ENCODE measurements at regions not wholly inside any gene's neighbourhood (a gene's known extent, or its start where the extent isn't known, plus 50 kb on each side); places are given as distances from the start of the nearest gene placed in this dataset.

GRCh38 chr7:88670536-88670935, 89.0 kb upstream of the ZNF804B start:
- no peak for DNase-seq
- ATAC-seq, result no peak
- Histone ChIP-seq H3K27me3 (no peaks in the 10 kb centered on the region), H3K36me3 (no peaks in the 10 kb centered on the region), H3K4me1 (no peaks in the 10 kb centered on the region), H3K9me3 (no peaks in the 10 kb centered on the region), H3K27ac (no peak overlapping the region), H3K4me3 (no peak overlapping the region)
- intact Hi-C loops (cut with DNase I), result loop anchor here in 1 of 10 donors (10.0 kb wide), 1 partner anchor 56 kb away; no protein-coding TSS in a partner anchor
- TF ChIP-seq CTCF (IDR thresholded peaks at IDR 0.05), result no peak
- no peak for TF ChIP-seq POLR2A (IDR thresholded peaks at IDR 0.05)

GRCh38 chr7:88669913-88670312, 89.6 kb upstream of the ZNF804B start:
- Histone ChIP-seq H3K36me3 (no peaks in the 10 kb centered on the region), H3K9me3 (no peaks in the 10 kb centered on the region), H3K4me1 (no peaks in the 10 kb centered on the region), H3K27ac (no peak overlapping the region), H3K27me3 (no peaks in the 10 kb centered on the region), H3K4me3 (no peak overlapping the region)
- ATAC-seq (no peak), DNase-seq (no peak)
- TF ChIP-seq POLR2A (IDR thresholded peaks at IDR 0.05) (no peak), CTCF (IDR thresholded peaks at IDR 0.05) (no peak)
- intact Hi-C loops (cut with DNase I), result loop anchor here in 1 of 10 donors (10.0 kb wide), 1 partner anchor 55 kb away; no protein-coding TSS in a partner anchor
- WGBS, 4 donors, result 72 to 87% (median 81%) methylated on average over 3 of the region's 3 CpGs

GRCh38 chr7:88668591-88668990, 90.9 kb upstream of the ZNF804B start:
- Histone ChIP-seq H3K36me3 (no peaks in the 10 kb centered on the region), H3K4me1 (no peaks in the 10 kb centered on the region), H3K27me3 (no peaks in the 10 kb centered on the region), H3K9me3 (no peaks in the 10 kb centered on the region), H3K27ac (no peak overlapping the region), H3K4me3 (no peak overlapping the region)
- 66 to 77% (median 72%) methylated on average over 1 of the region's 1 CpG for WGBS, 4 donors
- TF ChIP-seq CTCF (IDR thresholded peaks at IDR 0.05), result no peak
- TF ChIP-seq POLR2A (IDR thresholded peaks at IDR 0.05), result no peak
- DNase-seq (no peak), ATAC-seq (no peak)
- intact Hi-C loops (cut with DNase I), result no loop called here

DNA sequence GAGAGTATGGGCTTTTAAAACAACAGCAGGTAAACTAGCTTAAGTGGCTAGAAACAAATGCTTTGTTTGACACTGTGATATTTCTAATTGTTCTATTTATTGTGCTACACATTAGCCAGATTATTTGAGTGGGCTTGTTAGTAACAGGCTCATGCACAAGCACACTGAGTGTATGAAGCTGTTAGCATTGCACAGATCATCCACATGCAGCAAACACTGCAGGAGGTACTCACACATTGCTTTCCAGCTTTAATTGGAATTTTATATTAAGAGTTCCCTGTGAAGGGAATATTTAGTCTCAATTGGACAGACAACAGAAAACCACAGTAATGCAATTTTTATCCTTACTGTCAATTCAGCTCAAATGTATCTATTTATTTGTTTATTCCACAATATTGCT, 92.9 kb upstream of the ZNF804B start:
- no peaks in the 10 kb centered on the region for H3K36me3 ChIP-seq
- intact Hi-C loops (cut with DNase I), result no loop called here
- no peak for DNase-seq
- ATAC-seq, result no peak
- H3K27me3 ChIP-seq, result no peaks in the 10 kb centered on the region
- no peak overlapping the region for H3K27ac ChIP-seq
- H3K9me3 ChIP-seq, result no peaks in the 10 kb centered on the region
- H3K4me3 ChIP-seq, result no peak overlapping the region
- no peaks in the 10 kb centered on the region for H3K4me1 ChIP-seq
- TF ChIP-seq POLR2A (IDR thresholded peaks at IDR 0.05) (no peak), CTCF (IDR thresholded peaks at IDR 0.05) (no peak)
